Kidney (tissue), 13 donors: ENCODE measurements at regions not wholly inside any gene's neighbourhood (a gene's known extent, or its start where the extent isn't known, plus 50 kb on each side); places are given as distances from the start of the nearest gene placed in this dataset.

Source experiments
- DNase-seq, 5 donors: peaks; one replicate each; pipeline ENCODE4 v3.0.0-alpha.2; 2013 to 2020
- FAIRE-seq: peaks from 2 replicates; lab custom pipeline; 2012; peaks lifted over from hg19 to GRCh38; lab: Jason Lieb, UNC
- H3K27ac ChIP-seq, 2 donors: one replicate each; pipeline ENCODE4 v1.7.0; 2013; ENCODE audit warnings: low read depth in 2 of 2, low read length in 2 of 2, inconsistent platforms in 1 of 2
- H3K27me3 ChIP-seq: one replicate; pipeline ENCODE4 v1.7.1; 2013; ENCODE audit warnings: low read length, inconsistent platforms; ENCODE audit not compliant: control insufficient read depth, insufficient read depth
- H3K36me3 ChIP-seq, 3 donors: one replicate each; pipeline versions ENCODE4 v1.7.0 to v1.7.1; 2013; ENCODE audit warnings: low read length in 3 of 3, control low read depth in 1 of 3, inconsistent platforms in 1 of 3; ENCODE audit not compliant: insufficient read depth in 3 of 3, control insufficient read depth in 2 of 3
- H3K4me1 ChIP-seq, 3 donors: one replicate each; pipeline versions ENCODE4 v1.7.0 to v1.7.1; 2013; ENCODE audit warnings: low read length in 3 of 3, inconsistent platforms in 1 of 3, low read depth in 1 of 3; ENCODE audit not compliant: control insufficient read depth in 2 of 3, insufficient read depth in 2 of 3
- H3K4me3 ChIP-seq, 3 donors: one replicate each; pipeline versions ENCODE4 v1.7.0 to v1.8.1; 2013; ENCODE audit warnings: low read length in 3 of 3, control low read depth in 1 of 3, inconsistent platforms in 1 of 3
- H3K9ac ChIP-seq, 3 donors: one replicate each; pipeline versions ENCODE4 v1.7.0 to v1.7.1; 2013; ENCODE audit warnings: low read length in 3 of 3, control low read depth in 1 of 3, inconsistent platforms in 1 of 3
- H3K9me3 ChIP-seq, 3 donors: one replicate each; pipeline versions ENCODE4 v1.7.0 to v1.7.1; 2013; ENCODE audit warnings: low read length in 3 of 3, control low read depth in 1 of 3, inconsistent platforms in 1 of 3; ENCODE audit not compliant: control insufficient read depth in 2 of 3, insufficient read depth in 1 of 3
- CTCF ChIP-seq: IDR thresholded peaks from 3 replicates; pipeline ENCODE4 v1.5.1; 2012; ENCODE audit warnings: mild to moderate bottlenecking, moderate library complexity, borderline replicate concordance; ENCODE audit not compliant: insufficient read depth; ENCODE audit errors: extremely low read depth
- intact Hi-C: fragments of 100-400 bp; cut with DNase I; formaldehyde crosslinking; loops from one replicate; pipeline ENCODE4 v1.11.1; 2022
- donor health status: control.
- donor health status: control.
- donor health status: control.
- donor health status: control.
- donor health status: control.
- donor health status: DM: yes; HTN: yes; CAD: no.
- donor health status: Normal renal cell carcinoma (clear cell type).

GRCh38 chr5:174900240-174900865 lies 176.0 kb downstream of the MSX2 start:
- H3K4me3 ChIP-seq, result no peak overlapping the region
- H3K9ac ChIP-seq, result no peak overlapping the region
- intact Hi-C loops, result no loop called here
- FAIRE-seq (no peak), DNase-seq (no peak)
- no peaks in the 10 kb centered on the region for H3K9me3 ChIP-seq
- H3K27me3 ChIP-seq, result no peaks in the 10 kb centered on the region
- H3K36me3 ChIP-seq, result no peaks in the 10 kb centered on the region
- no peak for TF ChIP-seq CTCF
- H3K4me1 ChIP-seq, result no peaks in the 10 kb centered on the region
- no peak overlapping the region for H3K27ac ChIP-seq

- TF ChIP-seq CTCF, result no peak
- Histone ChIP-seq H3K36me3 (no peaks in the 10 kb centered on the region), H3K27ac (no peak overlapping the region), H3K9ac (no peak overlapping the region), H3K4me3 (no peak overlapping the region), H3K9me3 (no peaks in the 10 kb centered on the region), H3K4me1 (no peaks in the 10 kb centered on the region), H3K27me3 (no peaks in the 10 kb centered on the region)
- intact Hi-C loops, result no loop called here
- FAIRE-seq (no peak), DNase-seq (no peak)
Measured at GRCh38 chr5:174897281-174897950, 173.0 kb downstream of the MSX2 start.

GRCh38 chr5:174895360-174895759 lies 171.0 kb downstream of the MSX2 start:
- Histone ChIP-seq H3K27ac (no peak overlapping the region), H3K9me3 (no peaks in the 10 kb centered on the region), H3K36me3 (no peaks in the 10 kb centered on the region), H3K4me3 (no peak overlapping the region), H3K9ac (no peak overlapping the region), H3K4me1 (no peaks in the 10 kb centered on the region), H3K27me3 (no peaks in the 10 kb centered on the region)
- TF ChIP-seq CTCF, result no peak
- DNase-seq (no peak), FAIRE-seq (no peak)
- intact Hi-C loops, result no loop called here
